ENCODE measurements at regions not wholly inside any gene's neighbourhood (a gene's known extent, or its start where the extent isn't known, plus 50 kb on each side); places are given as distances from the start of the nearest gene placed in this dataset.
"Not testable (repeated sequence)": the region's sequence is repeated elsewhere in the genome, so short reads cannot be mapped to it uniquely, and the experiment has no call there.

DNA sequence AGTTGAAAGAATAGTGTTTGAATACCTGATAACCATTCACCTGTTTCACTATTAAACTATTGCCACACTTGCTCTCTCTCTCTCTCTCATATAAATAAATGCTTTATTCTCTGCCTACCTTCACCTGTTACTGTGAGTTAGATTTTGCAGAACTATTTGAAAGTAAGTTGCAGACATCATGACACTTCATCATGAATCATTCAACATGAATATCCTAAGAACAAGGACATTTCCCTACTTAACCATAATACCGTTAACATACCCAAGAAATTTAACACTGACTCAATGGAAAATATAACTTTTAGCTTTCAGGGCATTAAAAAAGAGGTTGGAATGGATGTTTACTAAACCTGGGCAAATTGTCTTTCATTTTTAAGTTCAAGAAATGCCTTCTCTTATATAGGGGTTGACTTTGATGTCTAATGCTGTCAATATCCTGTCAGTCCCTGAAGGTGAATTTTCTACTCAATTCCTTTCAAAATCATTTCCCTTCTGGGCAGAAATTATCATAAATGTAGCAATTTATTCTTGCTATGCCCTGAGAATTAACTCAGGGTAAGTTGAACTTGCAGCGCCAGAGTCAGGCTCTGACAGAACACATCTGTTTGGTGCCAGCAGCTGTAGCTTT is 582.6 kb upstream of the TLE4 start:
- no peak for DNase-seq

DNA sequence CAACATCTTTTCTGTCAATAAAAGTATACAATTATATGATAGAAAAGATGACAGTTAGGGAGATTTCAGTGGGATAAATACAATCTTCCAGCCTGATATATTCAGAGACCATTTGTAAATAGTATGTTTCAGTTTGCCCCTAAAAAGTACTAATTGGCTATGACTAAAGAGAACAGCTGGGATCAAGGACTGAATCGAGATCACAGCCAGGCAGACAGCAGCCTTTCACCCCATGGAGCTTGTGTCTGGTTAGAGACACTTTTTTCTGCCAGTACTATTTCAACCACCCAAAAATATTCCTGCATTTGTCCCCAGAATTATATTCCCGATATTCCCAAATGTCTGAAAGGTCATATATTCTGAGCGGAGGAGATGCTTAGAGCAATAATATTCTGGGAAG is 577.3 kb upstream of the TLE4 start:
- no peak for DNase-seq

DNA sequence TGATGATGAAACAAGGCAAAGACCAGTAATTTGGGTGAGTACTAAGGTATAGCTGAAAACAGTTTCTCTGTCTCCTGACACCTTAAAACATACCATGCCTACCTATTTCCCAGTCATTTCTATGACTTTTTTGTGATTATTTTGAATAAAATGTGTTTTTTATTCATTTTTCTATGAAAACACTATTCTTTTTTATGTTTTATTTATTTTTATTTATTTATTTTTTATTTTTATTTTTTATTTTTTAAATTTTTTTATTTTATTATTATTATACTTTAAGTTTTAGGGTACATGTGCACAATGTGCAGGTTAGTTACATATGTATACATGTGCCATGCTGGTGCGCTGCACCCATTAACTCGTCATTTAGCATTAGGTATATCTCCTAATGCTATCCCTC is 576.8 kb upstream of the TLE4 start:
- not testable (repeated sequence) for DNase-seq

DNA sequence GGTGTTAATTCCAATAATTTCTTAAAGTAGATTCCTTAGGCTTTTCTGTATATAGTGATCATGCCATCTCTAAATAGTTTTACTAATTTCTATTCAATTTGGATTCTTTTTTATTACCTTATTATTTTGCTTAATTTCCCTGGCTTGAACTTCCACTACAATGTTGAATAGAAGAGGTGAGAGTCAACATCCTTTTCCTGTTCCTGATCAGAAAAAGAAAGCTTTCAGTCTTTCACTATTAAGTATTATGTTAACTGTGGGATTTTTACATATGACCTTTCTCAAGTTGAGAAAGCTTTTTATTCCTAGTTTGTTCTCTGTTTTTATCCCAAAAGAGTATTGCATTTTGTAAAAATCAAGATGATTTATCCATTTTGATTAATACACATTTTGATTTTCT is 574.5 kb upstream of the TLE4 start:
- DNase-seq = no peak

DNA sequence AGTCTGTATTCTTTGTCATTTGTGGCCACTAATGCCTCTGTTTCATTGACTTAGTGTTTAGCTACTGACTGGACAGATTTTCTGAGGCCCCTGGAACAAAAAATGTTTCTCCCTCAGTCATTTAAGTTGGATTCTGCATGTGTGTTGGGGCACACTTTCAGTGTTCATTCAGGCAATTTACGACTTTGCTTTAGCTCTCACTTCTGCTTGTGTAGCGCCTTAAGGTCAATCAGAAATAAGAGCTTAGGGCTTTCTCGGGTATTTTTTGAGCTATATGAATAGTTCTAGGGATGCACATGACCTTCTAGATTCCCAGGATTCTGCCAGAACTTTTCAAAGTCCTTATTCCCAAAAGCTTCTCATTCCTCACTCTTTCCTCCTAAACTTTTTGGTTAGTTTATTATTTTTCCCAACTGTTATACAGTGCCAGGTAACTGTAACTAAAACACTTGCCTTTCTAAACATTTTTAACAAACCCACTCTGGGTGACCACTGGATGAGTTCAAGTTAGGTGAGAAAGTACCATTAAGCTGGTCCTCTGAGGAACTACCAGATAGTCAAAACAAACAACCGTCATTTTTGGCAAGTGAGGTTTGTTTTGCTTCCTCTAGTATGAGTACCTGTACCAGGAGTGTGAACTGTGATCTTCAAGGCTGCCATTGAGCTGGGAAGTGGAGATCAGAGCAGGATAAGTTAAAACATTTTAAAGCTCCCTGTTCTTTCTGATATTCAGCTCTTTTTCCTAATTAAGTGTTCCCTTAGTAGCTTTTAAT is 571.3 kb upstream of the TLE4 start:
- no peak for DNase-seq

DNA sequence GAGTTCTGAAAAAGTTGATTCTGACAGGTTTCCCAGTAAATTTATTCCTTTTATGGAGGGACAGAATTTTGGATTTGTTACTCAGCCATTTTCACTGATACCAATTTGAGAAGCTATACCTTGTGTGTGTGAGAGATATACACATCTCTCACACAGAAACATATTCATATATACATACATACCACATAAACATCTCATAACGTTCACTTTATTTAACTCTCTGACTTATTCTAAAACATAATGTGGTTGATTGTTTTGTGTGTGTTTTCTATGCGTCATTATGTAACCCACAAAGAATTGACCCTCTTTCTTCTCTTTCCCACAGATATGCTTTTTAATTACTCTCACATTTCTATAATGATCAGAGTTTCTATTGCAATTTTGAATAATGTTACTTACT is 570.8 kb upstream of the TLE4 start:
- no peak for DNase-seq

DNA sequence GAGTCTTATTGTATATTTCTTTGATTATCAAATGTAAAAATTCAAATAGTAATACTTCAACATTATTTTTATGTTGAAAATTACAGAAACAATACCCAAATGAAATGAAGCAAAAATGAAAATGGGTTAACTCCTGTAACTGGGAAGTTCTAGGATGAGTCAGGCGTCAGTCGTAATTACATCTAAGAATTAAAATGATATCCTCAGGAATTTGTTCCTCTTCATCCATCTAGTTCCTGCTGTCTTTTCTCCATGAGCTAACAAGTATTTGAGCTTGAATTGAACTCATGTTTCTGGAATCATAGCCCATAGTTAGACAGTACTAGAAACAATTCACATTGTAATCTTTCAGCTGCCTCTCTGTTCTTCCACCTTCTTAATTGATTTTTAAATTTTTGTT is 568.3 kb upstream of the TLE4 start:
- no peak for DNase-seq

DNA sequence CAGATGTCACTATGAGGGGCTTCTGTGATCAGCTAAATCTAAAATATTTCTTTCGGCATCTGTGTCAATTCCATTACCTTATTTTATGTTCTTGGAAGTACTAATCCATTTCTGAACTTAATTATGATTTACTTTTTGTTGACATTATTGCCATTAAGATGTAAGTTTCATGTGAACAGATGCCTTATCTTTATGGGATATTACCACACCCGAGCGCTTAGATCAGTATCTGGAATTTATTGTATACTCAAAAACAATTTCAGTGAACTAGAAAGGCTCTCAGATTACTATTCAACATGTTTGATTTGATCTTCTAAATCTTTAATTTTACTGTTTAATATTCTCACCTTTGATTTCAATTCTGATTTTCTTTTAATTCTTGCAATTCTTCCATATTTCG is 567.7 kb upstream of the TLE4 start:
- DNase-seq = no peak

DNA sequence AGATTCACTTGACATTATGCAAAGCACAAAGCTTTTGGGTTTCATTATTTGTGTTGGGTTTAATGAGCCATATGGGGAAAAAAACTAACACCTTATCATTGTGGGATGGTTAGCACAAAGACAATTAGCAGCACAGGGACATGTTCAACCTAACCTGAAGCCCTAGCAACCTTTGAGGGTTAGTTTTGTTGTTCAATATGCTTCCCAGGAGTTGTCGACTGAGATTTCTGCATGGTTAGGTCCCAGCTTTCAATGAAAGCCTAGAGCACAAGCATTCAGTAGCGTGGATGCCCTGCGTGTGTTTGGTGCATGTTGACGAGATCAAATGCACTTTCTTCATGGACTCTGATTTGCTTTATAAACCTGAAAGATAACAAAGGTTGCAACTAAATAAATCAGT is 565.2 kb upstream of the TLE4 start:
- no peak for DNase-seq

DNA sequence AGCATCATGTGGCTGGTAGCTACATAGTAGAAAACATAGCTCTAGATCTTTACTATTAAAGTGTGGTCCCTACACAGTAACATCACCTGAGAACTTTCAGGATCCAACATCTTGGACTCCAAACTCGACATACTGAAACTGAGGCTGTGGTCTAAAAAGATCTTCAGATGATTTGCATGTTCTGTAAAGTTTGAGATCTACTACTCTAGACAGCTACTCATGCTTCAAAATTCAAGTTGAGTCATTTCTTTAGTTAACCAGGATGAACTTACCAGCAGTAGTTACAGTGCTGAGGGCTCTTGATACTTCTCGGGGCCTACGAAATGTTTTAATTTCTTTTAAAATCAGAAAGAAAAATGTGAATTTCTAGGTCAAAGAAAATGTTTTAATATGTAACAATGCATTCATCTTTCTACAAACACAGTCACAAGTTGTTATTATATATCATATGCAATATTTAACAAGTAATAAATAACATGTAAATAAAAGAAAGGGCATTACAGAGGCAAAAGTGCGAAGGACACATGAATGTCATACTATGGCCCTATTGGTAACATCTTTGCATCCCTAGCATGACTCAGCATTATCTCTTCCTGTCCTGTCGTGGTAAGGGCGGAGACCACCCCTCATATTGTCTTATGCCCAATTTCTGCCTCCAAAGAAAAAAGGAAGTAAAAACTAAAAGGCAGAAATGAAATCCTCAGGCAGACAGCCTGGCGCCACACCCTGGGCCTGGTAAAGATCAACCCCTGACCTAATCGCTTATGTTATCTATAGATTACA is 563.9 kb upstream of the TLE4 start:
- DNase-seq = no peak

DNA sequence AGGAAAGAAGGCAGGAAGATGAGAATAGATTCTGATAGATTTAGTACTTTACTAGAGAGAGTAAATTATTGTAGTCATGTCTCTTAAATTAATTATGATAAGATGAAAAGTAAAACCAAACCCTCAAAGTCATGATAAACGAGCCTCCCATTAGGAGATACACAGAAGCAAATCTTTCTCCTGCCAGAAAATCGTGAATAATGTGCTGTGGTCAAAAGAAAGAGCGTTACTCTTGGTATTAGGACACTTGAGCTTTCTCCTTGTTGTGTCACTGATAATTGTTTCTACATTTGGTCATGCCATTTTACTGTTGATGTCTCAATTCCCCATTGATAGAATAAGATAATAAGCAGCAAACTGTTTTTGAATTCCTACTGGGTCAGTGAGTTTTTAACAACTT is 562.8 kb upstream of the TLE4 start:
- no peak for DNase-seq

DNA sequence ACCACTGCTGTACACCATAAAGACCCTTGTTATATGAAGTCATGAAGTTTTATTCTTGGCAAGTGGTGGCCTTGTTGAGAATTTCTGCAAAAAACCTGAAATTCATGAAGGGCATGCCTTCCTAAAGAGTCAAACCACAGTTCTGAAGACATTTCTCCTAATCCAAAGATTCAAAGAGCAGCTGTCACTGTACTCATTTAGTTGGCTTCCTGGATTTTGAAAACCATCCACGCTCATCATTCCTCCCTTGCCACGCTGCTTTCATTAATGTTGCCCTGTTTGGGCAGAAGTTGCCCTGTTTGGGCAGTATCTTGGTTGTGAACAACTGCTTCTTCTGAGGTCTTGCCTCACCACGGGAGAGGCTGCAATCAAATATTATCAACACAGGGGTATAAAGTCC is 560.3 kb upstream of the TLE4 start:
- no peak for DNase-seq

DNA sequence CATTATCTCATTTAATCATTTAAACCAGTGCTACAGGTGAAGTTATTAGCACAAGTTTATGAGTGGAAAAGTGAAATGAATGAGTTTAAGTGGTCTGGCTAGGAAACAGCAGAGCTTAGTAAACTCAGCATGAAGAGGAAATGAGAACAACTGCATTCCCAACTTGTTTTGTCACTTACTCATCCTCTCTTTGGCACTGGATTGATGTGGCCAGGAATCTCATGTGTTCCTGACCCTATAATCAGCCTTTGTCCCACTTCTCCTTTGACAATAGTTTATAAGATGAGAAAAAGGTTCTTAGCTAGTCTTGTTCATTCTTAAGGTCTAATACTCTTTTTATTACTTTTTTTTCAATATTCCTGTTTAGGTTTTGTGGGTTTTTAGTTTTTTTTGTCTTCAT is 559.2 kb upstream of the TLE4 start:
- DNase-seq = no peak

DNA sequence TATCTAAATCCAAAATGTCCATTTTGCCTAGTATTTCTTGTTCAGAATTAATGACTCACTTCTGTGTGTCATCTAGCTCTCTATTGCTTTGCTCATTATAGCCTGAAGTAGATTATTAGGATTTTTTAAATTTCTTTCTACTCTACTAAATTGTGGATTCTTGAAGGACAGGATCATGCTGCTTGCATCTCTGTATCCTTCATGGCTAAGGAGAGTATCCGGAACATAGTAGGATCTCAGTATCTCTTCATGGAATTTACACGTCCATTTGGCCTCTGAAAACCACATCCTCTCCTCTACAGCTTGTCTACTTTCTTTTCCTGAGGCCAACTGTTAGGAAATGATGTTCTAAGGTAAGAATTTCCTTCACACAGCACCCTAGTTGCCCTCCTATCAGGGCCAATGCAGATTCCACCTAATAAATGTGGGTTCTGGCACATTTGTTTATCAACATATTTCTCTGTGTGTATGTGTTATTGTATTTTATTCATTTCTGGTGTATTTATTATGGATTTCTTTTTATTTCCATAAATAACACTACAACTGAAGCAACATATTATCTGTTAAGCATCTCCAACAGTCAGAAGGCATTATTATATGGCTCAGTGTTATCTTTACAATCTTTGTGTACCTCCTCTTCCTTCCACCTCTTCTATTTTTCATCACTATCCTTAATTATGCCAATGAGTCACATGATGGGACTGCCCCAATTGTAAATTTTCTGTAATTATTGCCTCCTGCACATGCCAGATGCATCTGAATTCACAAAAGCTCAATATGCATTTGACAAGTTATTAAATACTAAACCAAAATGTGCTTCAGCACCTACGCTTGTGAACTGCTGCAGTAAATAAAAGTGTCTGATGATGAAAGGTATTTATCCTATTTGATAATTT is 557.8 kb upstream of the TLE4 start:
- DNase-seq = peak; percentile 3 to 74

DNA sequence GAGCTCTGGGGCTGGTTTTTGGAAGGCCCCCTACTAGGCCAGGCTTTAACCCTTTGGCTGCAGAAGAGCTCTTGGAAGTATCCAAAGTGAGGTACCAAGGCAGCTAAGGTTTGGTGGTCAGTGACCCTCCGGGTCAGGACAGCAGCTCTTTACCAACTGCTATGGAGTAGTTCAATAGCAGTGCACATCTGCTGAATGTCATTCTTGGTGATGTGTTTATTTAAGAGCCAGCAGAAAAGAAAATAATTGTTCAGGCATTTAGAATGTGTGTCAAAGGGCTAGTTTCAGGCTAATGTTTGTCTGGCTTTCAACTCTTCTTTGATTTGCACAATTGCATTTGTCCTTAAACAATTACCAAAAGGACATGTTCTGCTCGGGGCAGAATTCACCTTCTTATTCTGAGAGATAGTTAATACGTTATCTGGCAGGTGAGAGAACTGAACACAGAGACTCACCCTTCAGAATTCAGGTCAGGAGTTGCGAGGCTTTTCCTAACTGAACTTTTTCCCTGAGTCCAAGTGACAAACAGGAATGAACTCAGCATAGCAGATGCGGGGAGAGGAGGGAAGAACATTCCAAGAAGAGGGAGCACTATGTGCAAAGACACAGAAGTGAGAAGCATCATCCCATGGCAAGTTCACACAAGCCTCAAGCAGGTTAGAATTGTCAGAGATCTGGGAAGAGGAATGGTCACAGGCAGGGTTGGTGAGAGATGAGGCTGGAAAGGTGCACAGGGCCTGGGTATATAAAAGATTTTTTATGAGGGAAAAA is 556.7 kb upstream of the TLE4 start:
- peak; percentile 42 to 87 for DNase-seq

DNA sequence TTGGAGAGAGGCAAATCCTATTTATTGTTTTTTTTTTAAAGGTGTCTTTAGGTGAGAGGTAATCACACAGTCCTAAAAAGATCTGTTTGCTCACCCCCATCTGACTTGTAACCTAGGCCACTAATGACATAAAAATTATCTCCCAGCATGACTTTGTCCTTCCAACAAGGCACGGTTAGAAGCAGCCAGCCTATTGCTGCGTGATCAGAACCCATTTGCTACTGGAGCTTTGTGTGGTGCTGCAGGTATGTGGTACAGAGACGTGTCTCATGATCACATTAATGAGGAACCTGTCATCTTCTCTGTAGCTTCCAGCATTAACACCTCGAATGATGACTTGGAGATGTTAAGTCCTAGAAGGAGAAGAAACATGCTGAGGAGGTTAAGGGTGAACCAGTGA is 555.8 kb upstream of the TLE4 start:
- peak; percentile 79 to 97 for DNase-seq

DNA sequence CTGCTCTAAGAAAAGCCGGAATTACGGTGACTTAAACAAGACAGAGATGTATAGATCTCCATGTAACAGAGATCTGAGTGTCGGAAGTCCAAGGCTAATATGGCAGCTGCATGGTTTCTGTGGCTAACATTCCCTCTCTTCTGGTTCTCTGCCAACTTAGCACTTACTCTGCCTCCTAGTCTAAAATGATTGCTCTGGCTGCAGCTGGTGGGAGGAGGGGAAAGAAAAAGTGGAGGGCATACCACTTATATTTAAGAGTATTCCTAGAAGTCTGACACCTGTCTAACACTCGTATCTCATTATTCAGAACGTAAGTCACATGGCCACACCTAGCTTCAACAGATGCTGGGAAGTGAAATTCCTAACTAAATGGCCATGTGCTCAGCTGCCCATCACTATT is 551.5 kb upstream of the TLE4 start:
- DNase-seq = peak; percentile 65 to 85

DNA sequence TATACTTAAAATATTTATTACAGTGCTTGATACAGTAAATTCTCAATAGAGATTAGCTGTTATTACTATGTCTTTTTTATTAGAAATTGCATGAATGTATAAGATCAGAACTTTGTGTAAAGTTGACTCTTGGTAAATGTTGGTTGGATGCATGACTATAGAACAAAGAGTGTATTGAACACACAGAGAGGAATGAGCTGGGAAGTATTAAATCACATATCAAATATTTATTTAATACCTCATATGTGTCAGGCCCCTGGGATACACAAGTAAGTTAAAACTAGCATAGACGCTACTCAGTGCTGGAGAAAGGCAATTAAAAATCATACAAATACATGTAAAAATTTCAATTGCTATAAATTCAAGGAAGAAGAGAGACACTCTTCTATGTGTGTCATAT is 550.7 kb upstream of the TLE4 start:
- no peak for DNase-seq

DNA sequence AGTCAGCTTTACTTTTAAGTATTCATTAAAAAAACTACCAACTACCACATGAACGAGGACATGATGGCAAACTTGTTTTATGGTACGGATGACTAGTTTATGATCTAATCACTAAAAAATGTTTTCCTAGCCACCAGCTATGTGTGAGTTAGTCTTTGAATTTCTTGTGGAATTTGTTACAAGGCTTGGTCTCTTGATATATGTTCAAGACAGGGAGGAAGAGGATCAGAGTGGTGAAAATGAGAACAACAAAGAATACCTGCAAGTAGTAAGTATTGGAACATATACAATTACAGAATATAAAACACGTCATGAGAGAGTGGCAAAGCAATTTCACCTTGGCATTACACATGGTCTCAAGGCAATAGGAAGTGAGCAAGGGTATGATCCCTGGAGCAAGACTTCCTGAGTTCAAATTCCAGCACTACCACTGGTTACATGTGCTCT is 548.6 kb upstream of the TLE4 start:
- no peak for DNase-seq

DNA sequence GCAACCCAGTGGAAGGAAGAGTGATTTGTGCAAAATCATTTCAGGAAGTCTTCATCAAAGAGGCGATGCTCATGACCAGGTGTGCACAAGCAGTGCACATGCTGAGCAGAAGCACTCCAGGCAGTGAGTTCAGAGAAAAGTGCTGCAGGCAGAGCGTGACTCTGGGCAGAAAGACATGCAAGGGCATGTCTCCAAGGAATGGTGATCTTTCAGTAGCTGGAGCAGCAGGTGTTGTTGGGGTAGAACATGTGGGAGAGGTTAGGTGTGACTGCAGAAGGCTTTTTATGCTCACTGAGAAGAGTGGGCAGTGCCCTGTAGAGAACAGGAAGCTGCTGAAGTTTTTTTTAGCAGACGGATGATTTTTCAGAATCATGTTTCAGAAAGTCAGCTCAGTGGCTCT is 545.4 kb upstream of the TLE4 start:
- DNase-seq = peak; percentile 5 to 71

DNA sequence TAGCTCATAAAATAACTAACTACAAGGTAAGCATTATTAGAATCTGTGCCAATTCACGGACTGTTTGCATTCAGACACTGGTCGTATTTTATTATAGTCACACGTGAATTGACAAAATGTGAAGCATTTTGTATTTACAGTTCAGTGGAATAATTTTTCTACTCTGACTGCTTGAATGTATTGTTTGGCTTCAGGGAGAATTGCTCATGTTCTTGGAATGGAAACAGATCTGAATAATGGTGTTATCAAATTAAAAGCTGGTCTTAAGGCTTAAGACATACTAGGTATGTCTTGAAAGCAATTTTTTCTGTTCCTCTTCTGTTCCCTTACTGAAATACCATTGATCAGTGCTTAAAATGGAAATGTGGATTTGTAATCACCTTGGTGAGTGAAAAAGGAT is 543.7 kb upstream of the TLE4 start:
- DNase-seq = peak in 1 of 2 experiments; percentile 49

DNA sequence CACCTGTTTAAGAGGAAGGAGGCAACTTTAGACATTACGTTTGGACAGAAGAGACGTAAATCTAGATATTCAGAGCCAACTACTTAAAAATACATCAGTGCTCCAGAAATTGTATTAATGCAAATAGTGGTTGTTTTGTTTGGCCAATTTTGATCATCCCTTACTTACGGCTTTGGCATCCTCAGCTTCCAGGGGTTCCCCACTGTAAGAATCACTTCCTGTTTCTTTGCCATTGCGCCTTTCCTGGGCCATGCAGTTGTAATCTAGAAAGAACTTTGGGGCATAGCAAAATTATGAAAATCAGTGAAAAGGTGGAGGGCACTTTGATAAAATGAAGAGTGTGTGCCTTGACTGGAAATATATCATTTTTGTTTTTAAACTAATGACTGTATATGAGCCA is 537.2 kb upstream of the TLE4 start:
- DNase-seq = no peak
